HG02943 (cell line): ENCODE measurements at regions not wholly inside any gene's neighbourhood (a gene's known extent, or its start where the extent isn't known, plus 50 kb on each side); places are given as distances from the start of the nearest gene placed in this dataset.

Source experiments
- ATAC-seq: cut with Tn5 transposase; IDR thresholded peaks from one replicate; pipeline ENCODE4 v1.9.1; 2021; ENCODE audit warnings: mild to moderate bottlenecking, low read depth, moderate library complexity; ENCODE audit not compliant: unreplicated experiment

DNA sequence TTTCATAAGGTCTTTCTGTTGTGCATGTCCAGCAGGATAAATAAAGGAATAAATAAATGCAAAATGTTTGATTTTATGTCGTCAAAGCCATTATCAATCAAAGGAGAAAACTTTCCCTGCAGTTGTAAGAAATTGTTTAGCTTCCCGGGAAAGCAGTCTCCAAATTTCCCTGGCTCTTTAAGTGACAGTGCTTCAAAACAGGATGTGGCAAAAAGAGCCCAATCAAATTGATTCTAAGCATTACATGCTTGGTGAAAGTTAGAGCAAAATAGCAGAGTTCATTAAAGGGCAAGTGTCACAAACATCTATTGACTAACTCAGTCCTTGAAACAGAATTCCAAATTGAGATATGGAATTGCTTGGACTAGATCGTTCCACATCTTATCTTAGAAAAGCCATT lies 704.1 kb downstream of the PRELID2 start:
- no peak for ATAC-seq

DNA sequence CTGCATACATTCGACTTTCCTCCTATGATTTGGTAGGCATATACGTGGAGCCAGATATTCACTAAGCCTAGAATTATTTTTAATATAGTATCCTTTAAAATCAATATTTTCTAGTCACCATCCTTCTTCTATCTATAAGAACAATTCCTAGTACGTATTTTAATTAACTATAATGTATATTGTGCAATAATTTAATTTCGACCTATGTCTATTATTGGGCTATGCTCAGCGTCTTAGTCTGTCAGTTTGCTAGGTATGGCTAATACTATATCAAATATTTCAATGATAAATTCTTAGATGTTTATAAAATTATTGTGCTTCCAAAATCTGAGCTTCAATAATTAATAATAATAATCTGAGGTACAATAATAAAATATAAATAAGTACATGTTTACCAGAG lies 705.3 kb downstream of the PRELID2 start:
- no peak for ATAC-seq

DNA sequence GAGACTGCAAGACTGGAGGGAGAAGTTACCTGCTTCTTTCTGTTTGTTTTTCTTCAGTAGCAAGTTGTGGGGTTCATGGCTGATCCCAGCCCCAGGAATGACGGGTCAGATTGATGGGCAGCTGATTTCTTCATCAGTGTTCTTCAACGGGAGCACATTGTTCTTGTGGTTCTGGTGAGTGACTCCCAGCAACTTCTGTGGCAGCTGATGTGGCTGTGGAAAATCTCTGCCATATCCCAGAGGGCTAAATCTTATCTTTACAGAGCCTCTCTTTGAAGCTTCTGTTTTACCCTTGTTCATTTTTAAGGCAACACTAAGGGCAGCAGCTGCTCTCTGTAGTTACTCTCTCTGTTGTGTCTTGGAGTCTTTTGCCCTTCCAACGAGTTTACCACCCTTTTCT lies 710.3 kb downstream of the PRELID2 start:
- no peak for ATAC-seq

DNA sequence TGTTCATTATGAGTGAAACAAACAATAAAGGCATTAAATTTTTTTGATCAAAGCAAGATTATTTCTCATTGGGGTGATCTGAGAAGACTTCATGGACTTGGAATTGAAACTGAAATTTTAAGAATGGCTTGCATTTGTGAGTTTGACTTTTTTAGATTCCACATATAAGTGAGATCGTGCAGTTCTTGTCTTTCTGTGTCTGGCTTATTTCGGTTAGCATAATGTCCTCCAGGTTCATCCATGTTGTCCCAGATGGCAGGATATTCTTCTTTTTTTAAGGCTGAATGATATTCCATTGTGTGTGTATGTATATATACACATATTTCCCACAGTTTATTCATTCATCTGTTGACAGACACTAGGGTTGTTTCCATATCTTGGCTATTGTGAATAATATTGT lies 716.5 kb downstream of the PRELID2 start:
- no peak for ATAC-seq

DNA sequence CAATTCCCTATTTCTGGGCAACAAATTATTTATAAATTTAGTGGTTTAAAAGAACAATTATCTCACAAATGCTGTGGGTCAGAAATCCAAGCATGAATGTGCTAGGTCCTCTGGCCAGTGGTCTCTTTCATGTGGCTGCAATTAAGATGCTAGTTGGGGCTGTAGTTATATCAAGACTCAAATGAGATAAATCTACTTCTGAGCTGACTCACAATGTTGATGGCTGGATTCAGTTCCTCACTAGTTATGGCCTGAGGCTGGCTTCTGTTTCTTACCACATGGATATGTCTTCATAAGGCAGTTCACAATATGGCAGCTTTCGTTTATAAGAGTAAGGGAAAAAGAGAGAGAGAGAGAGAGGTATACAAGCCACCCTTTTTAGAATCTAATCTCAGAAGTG lies 717.0 kb downstream of the PRELID2 start:
- ATAC-seq = no peak

DNA sequence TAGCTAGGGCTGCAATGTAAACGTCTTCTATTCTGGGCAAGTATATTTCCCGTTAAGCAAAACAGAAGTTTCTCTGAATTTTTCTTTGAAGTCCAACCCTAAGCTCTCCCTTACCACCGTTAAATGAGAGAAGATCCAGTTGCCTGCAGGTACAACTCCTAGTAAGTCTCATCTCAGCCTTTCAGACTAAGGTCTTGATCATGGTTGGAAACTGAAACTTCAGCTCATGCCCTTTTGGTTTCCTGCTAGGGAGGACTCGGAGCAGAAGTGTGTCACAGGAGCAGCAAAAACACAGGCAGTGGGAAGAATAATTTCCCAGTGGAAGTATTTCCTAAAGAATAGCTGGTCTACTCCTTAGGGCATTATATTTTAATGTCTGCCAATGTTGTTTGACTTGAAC lies 717.9 kb downstream of the PRELID2 start:
- no peak for ATAC-seq

DNA sequence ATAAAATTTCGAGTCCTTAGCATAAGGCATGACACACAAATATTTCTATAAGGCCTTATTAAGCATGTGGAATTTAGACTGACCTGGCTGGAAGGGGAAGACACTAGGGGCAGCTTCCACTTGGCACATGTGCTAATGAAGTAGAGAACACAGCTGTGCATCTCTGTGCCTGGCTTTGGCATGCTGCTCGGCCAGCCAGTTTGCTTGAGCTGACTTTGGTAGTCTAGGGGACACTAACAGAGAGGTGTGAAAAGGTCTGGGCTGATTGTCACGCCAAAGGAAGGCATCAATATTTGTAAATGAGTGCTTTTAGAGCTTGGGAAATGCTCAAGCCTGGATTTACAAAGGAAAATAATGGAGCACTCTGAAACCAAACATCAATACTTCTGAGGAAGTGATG lies 723.7 kb downstream of the PRELID2 start:
- ATAC-seq = no peak

DNA sequence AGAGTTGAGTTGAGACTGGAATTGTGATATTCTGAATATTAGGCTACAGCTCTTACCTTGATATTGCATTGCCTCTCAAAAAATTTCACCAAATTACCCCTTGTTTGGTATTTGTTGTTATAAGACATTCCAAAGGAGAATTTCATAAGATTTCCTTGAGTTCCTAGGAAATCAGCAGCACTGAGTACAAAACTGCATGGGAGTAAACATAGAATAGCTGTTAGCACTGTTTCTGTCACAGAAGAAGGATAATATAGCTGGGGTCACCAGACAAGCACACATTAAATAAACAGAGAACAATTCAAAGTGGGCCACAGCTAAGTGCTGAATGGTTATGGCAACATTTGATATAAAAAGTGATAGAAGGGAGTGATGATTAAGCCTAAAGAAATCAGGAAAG lies 724.3 kb downstream of the PRELID2 start:
- ATAC-seq = no peak

DNA sequence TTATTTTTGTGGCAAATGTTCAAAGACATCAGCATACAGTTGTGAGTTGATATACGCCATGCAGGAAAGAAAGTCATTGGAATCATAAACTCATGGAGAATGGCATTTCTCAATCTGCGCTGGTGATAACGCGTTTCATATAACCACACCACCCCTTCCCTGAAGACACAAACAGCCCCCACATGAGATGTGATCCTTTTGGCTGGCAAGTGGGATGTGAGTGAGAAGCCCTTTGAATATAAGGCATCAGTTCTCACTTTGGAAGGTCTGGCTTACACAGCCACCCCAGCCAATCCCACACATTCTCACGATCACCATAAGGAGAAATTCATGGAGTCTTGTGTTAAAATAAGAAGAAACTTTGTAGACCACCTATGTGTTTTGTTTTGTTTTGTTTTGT lies 725.0 kb downstream of the PRELID2 start:
- ATAC-seq = no peak

DNA sequence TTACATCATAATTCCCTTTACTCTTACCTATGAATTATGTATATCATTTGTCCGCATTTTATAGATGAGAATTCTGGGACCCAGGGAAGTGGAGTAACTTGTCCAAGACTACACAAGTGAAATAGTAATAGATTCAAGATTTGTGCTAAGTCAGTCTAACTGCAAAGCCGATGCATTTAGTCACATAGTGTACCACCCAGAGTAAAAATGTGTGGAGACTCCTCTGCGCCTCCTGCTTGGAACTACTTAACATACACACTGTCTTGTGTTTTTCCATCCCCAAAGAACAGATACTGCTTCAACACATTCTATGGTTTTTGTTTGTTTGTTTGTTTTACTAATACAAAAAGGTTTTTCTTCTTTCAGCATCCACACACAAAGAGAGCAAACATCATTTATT lies 729.8 kb downstream of the PRELID2 start:
- no peak for ATAC-seq

DNA sequence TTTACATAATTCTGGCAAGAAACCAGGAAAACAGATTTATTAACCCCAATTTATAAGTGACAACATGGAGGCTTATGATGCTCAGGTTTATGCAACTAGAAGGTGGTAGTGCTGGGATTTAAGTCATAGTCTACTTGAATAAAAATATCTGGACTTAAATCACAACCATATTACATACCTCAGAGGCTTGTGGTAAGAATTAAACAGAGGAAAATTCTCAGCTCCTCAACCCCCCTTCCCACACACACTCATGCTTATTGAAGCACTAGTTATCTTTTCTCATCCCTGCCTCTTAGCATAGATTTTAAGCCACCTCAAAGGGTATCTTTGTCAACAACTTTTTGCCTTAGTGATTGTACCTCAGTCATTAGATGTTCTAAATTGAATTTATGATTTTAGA lies 731.0 kb downstream of the PRELID2 start:
- ATAC-seq = no peak

DNA sequence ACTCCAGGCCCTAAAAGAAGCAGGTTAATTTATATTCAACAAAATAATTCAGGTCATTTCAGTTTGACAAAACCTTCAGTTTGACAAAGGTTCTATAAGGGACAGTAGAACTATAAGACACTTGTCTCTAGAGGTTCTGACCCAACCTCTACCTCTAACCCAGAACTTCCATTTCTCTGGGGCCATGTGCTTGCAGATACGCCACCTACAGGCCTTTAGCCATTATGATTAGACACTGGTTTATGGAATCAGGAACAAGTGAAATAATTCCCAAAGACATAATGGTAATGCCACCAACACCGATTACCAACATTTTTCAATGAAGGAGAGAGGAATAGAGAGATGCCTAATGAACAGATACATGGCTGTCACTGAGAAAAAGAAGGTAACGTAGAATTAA lies 733.9 kb downstream of the PRELID2 start:
- ATAC-seq = no peak

DNA sequence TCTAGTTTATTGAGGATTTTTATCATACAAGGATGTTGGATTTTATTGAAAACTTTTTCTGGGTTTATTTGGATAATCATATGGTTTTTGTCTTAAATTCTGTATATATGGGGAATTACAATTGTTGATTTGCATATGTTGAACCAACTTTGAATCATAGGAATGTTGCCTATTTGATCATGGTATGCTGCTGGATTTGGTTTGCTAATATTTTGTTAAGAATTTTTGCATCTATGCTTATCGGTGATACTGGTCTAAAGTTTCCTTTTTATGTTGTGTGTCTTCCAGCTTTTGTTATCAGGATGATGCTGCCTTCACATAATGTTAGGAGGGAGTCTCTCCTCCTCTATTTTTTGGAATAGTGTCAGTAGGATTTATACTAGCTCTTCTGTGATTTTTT lies 745.0 kb downstream of the PRELID2 start:
- ATAC-seq = no peak

DNA sequence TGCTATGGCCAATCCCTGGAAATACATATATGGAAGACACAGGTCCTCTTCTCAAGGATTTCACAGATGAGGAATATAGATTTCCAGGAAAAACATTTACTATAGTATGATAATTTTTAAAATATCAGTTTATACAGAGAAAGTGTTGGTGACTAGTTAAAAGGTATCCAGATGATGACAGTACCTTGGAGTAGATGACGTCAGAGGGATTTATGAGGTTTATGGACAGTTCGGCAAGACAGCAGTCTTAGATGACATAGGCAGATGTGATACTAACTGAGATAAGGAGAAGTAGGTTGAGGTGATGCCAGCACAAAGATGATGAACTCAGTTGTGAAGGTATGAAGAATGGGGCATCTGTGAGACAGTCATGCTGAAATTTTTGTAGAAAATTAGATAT lies 750.3 kb downstream of the PRELID2 start:
- no peak for ATAC-seq

DNA sequence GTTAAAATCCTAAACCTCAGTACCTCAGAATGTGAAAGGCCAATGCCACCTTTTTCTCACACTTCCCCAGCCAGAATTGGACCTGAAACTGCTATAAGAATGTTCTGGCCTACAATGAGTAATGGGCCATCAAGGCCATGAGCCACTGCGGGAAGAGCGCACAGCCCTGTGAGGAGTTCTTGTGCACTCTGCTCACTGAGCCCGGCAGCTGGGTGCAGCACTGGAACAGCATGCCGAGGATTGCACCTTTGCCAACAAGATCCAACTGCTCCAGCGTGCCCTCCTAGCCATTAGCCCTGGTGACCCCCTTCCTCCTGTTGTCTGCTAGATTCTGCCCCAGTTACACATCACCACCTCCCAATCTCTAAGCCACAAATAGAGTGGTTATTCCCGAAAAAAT lies 758.1 kb downstream of the PRELID2 start:
- no peak for ATAC-seq

DNA sequence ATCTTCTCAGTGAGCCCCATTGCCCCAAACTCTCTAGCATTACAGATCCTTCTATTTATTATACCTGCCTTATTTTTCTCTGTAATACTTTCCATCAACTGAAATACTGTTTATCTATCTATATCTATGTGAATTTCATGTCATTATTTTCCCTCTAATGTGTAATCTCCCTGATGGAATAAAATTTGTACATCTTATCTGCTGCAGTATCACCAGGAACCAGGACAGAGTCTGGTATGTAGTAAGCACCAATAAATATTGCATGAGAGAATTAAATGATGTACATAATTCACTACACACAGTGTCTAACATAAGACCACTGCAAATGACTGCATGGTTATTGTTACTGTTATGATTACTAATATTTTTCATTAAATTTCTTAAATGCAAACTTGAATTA lies 759.1 kb downstream of the PRELID2 start:
- no peak for ATAC-seq

DNA sequence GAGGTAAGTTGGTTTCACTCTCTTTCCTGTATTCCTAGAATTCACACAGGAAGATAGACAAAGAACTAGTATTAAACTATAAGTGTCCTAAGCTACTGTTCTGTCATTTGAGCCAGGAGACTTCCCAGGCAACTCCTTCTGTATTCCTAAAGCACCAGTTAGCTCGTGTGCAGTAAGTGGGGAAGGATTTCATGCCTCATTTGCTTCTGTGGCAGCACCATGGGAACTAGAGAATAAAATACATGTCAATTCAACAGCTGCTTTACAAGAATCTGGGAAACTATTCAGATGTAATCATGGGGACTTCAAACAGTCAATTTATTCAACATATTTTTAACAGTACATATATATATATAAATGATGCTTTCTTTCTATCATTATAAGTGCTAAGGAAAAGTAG lies 762.3 kb downstream of the PRELID2 start:
- no peak for ATAC-seq

DNA sequence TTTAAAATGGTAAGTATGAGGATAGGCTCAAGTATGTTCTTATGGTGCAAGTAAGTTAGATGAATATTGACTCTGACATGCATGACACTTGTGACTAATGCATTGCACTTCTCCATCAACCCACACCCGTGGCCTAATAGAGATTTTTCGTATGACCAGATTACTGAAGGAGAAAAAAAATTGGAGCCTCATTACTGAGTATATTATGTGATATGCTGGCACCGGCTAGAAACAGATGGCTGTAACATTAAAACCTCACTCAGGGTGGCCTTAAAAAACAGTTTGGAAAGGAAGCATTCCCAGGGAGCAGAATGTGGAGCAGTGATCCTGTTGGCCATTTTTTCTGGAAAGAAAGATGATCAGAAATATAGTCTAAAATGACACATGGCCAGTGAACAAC lies 766.4 kb downstream of the PRELID2 start:
- ATAC-seq = no peak

DNA sequence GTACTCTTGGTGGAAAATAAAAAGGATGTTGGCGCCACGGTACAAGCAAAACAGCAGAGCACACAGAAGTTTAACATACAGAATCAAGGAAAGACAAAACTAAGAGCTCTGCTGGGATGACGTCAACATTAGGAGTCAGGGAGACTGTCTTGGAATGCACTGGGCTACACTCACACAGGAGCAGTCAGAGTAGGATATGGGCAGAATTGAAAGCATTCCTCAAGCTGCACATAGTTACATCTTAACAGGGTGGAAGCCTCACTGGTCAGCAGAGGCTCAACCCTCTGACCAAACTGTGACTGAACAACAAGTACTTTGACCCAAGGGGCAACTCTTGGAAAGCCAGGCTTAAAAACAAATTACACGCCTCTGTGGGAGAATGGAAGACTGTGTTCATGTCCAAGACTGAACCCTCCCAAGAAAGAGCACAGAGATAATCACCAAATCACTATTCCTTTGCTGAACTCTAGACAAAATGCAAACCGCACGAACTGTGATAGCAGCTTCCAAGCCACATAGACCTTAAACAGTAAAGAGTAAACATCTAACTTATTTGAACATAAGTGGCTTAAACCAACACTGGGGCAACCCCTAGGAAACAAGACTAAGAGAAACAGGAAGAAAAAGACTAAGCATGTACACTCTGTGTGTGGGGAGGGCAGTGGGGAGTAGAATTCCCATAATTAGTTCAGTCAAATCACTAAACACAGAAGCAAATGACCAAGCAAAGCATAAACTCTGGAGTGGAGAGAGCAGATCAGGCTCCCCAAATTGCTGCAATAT lies 772.7 kb downstream of the PRELID2 start:
- no peak for ATAC-seq

DNA sequence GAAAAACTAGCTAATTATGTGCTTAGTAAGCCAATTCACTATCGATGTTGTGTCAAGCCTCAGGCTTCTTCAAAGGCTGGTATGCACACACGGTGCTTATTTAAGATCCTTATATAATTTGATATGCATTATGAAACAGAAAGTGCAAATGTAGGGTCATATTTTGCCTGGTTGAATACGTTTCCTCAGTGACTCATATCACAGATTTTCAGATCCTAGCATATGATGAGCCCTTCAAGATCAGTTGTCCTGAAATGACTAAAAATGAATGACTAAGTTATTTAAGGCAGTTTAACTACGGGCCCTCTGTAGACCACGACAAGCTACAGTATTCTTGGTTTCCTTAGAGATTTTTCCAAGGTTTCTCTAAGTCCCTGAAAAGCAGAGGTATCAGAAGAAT lies 778.3 kb downstream of the PRELID2 start:
- peak; percentile 96 for ATAC-seq

DNA sequence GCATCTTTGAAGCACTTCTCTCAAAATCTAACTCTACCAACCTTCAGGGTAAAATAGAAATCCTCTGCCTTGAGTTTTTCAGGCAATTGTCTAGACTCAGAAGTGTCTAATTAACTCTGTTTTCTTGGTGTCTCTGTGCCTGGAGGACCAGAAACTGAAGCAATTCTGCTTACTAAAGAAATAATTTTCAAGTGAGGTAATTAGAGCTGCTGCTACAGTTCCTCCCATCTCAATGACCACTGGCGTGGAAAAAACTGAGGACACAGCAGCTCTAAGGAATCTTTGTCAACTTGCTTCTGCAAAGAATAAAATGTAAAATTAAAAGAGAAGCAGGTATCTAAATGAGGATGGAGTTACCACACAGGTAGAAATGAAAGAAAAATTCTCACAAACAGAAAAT lies 785.0 kb downstream of the PRELID2 start:
- ATAC-seq = no peak

DNA sequence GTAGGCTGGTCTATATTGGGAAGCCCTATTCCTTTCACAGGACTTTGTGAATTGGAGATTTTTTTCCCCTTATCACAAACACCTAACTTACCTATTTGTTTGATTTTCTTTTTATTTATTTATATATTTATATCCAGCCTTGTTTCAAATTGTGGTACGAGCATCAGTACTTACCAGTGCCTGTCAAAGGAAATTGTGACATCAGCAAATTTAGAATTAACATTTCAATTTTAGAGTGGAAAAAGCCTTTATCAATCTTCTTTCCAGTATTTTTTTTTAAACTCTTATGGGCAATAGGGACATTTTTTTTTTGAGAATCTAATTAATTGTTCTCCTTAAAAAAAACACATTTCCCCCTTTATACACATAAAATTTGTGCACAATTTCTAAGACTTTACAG lies 790.2 kb downstream of the PRELID2 start:
- ATAC-seq = no peak

DNA sequence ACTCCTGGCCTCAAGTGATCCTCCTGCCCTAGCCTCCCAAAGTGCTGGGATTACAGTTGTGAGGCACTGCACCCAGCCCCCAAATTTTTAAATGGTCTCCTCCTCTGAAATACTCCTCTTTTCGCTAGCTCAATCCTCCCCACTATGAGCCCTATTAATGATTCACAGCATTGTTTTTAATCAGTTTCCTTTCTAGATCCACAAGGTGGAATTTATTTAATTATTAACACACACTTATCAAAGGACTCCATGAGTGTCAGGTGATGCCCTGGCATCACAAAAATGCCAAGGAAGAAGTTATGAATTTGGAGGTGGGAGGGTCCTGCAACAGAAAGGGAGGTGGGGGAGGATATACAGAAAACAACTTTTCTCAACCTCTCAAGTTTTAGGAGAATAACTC lies 806.5 kb downstream of the PRELID2 start:
- no peak for ATAC-seq
